CD4-positive, CD25-positive, alpha-beta regulatory T cell (primary cell): ENCODE measurements at regions not wholly inside any gene's neighbourhood (a gene's known extent, or its start where the extent isn't known, plus 50 kb on each side); places are given as distances from the start of the nearest gene placed in this dataset.

Experiments used
- ATAC-seq, 2 donors: fragments of 150-1000 bp; cut with Tn5 transposase; one replicate each; pipeline ENCODE4 v1.10.0; 2021; ENCODE audit warnings: low read depth in 2 of 2, moderate number of reproducible peaks in 2 of 2, moderate library complexity in 1 of 2
- DNase-seq, 3 donors: peaks; one replicate each; pipeline versions ENCODE4 v3.0.0 to v3.0.0-alpha.2; 2012 to 2022; ENCODE audit warnings: mixed read lengths in 1 of 3
- H3K27ac ChIP-seq: one replicate; pipeline ENCODE4 v1.7.0; 2013; ENCODE audit warnings: mild to moderate bottlenecking, low read length; ENCODE audit not compliant: insufficient read depth, poor library complexity, severe bottlenecking
- H3K27me3 ChIP-seq: one replicate; pipeline ENCODE4 v1.7.0; 2013; ENCODE audit warnings: low read length; ENCODE audit not compliant: control insufficient read depth, insufficient read depth
- H3K36me3 ChIP-seq: one replicate; pipeline ENCODE4 v1.7.0; 2013; ENCODE audit warnings: mild to moderate bottlenecking, low read length, moderate library complexity; ENCODE audit not compliant: control insufficient read depth, insufficient read depth
- H3K4me1 ChIP-seq: 2 replicates; pipeline ENCODE4 v1.7.0; 2013; ENCODE audit warnings: mild to moderate bottlenecking, low read length; ENCODE audit not compliant: insufficient read depth, control insufficient read depth, poor library complexity, severe bottlenecking
- H3K4me3 ChIP-seq: one replicate; pipeline ENCODE4 v1.7.0; 2013; ENCODE audit warnings: low read depth, mild to moderate bottlenecking, low read length, moderate library complexity
- H3K9me3 ChIP-seq, 2 experiments: 1 replicate in 1 of 2; 2 replicates in 1 of 2; pipeline ENCODE4 v1.7.0; 2013; ENCODE audit warnings: low read length in 2 of 2, mild to moderate bottlenecking in 1 of 2, moderate library complexity in 1 of 2; ENCODE audit not compliant: control insufficient read depth in 2 of 2
- H3K27ac Mint-ChIP-seq, 3 donors: one replicate each; pipeline ENCODE4 v1.8.0; 2020 to 2022; ENCODE audit warnings: mild to moderate bottlenecking in 3 of 3, mixed read lengths in 3 of 3, moderate library complexity in 2 of 3
- H3K27me3 Mint-ChIP-seq: one replicate; pipeline ENCODE4 v1.8.0; 2022; ENCODE audit warnings: mild to moderate bottlenecking, mixed read lengths
- H3K36me3 Mint-ChIP-seq: one replicate; pipeline ENCODE4 v1.8.0; 2020; ENCODE audit warnings: mixed read lengths
- H3K4me1 Mint-ChIP-seq, 4 donors: one replicate each; pipeline ENCODE4 v1.8.0; 2020 to 2022; ENCODE audit warnings: mixed read lengths in 4 of 4, mild to moderate bottlenecking in 1 of 4
- H3K4me3 Mint-ChIP-seq, 4 donors: one replicate each; pipeline ENCODE4 v1.8.0; 2020 to 2022; ENCODE audit warnings: mild to moderate bottlenecking in 4 of 4, mixed read lengths in 4 of 4, moderate library complexity in 3 of 4
- H3K9me3 Mint-ChIP-seq, 7 donors: one replicate each; pipeline ENCODE4 v1.8.0; 2020 to 2022; ENCODE audit warnings: mixed read lengths in 7 of 7, mild to moderate bottlenecking in 3 of 7, moderate library complexity in 2 of 7

DNA sequence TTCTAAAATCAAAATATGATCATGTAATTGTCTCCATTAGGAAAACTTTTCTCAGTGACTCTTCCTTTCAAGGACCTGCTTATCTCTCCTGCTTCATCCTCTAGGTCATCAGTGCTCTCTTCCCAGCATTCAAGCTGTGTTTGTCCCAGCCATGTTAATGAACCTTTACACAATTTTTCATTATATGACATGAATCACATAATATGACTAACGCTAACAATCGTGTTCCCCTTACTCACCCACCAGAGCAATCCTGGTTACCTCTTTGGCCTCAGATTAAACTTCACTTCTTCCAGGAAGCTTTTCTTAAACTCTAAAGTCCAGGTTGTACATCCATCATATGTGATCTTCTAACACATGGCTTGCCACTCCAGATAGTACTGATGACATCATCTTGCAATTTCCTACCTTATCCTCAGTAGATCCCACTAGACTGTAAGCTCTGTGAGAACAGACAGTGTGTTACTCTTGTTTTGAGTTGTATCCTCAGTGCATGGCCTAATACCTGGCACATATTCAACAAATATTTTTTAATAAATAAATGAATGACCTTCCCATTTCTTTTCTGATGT is 882.9 kb upstream of the ZEB2 start:
- Mint-ChIP-seq H3K4me1 (no peaks in the 10 kb centered on the region), H3K36me3 (no peaks in the 10 kb centered on the region), H3K9me3 (peaks cover 0 to 4% (median 0%) of the 10 kb centered on the region in 7 donors), H3K27ac (no peak overlapping the region), H3K4me3 (no peak overlapping the region), H3K27me3 (no peaks in the 10 kb centered on the region)
- ATAC-seq (no peak), DNase-seq (no peak)
- no peaks in the 10 kb centered on the region for H3K9me3 ChIP-seq
- H3K4me1 ChIP-seq, result no peaks in the 10 kb centered on the region
- no peak overlapping the region for H3K4me3 ChIP-seq
- H3K27ac ChIP-seq, result no peak overlapping the region
- no peaks in the 10 kb centered on the region for H3K36me3 ChIP-seq
- H3K27me3 ChIP-seq, result no peaks in the 10 kb centered on the region

DNA sequence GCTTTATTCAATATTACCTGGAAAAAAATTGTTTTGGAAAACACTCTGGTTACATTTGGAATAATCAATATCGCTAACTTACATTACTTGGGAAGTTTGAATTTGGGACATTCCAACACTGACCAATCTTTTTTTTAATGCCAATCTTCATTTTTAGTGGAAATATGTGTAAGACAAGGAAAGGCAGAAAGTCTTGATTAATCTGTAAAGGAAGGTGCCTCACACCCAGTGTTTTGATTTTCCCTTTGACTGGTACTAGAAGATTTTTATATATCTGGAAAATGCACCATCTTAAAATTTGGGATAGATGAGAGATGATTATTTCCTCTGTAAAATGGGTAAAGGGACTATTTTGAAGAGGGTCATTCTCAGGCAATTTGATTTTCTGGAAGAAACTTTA is 879.2 kb upstream of the ZEB2 start:
- Mint-ChIP-seq H3K27me3 (no peaks in the 10 kb centered on the region), H3K4me1 (no peaks in the 10 kb centered on the region), H3K4me3 (no peak overlapping the region), H3K36me3 (no peaks in the 10 kb centered on the region), H3K9me3 (peaks cover 0 to 3% (median 0%) of the 10 kb centered on the region in 7 donors), H3K27ac (no peak overlapping the region)
- no peaks in the 10 kb centered on the region for H3K27me3 ChIP-seq
- no peaks in the 10 kb centered on the region for H3K36me3 ChIP-seq
- no peak overlapping the region for H3K4me3 ChIP-seq
- DNase-seq (no peak), ATAC-seq (no peak)
- H3K9me3 ChIP-seq, result no peaks in the 10 kb centered on the region
- H3K27ac ChIP-seq, result no peak overlapping the region
- no peaks in the 10 kb centered on the region for H3K4me1 ChIP-seq

DNA sequence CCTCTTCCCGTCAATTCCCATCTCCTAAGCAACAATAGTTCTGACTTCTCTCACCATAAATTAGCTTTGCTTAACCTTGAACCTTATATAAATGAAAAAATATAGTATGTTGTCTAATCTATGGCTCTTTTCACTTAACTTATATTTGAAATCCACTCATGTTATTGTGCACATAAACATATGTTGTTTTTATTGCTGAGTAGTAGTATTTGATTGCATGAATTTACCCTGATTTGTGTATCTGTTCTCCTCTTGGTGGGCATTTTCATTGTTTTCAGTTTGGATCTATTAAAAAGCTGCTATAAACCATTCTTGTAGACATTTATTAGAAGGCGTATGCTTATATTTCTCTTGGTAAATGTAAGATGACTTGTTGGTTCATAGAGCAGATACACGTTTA is 874.3 kb upstream of the ZEB2 start:
- no peaks in the 10 kb centered on the region for H3K36me3 ChIP-seq
- no peaks in the 10 kb centered on the region for H3K36me3 Mint-ChIP-seq
- H3K27me3 ChIP-seq, result no peaks in the 10 kb centered on the region
- H3K9me3 Mint-ChIP-seq, result peaks cover 0 to 6% (median 0%) of the 10 kb centered on the region in 7 donors
- H3K4me3 Mint-ChIP-seq, result no peak overlapping the region
- peaks cover 4% of the 10 kb centered on the region for H3K27me3 Mint-ChIP-seq
- no peak overlapping the region for H3K4me3 ChIP-seq
- H3K27ac ChIP-seq, result no peak overlapping the region
- ATAC-seq, result no peak
- DNase-seq, result no peak
- H3K4me1 Mint-ChIP-seq, result no peaks in the 10 kb centered on the region
- no peaks in the 10 kb centered on the region for H3K4me1 ChIP-seq
- no peak overlapping the region for H3K27ac Mint-ChIP-seq
- no peaks in the 10 kb centered on the region for H3K9me3 ChIP-seq

DNA sequence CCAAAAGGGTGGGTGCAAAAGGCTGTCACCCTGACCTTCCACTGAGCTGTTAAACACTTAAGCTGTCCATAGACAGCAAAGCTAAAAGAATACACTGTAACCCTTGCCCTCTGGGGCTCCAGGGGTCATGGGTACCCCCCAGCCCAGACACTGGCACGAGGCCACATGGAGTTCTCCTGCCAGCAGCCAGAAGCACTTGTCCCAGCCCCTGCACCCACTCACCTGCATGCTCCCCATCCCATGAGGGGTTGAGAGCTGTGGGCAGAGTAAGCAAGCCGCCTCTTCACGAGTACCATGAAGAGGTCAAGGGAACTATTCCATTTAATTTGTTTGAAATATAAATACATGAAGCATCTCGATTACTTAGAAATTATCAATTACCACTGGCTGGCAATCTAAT is 867.1 kb upstream of the ZEB2 start:
- no peaks in the 10 kb centered on the region for H3K4me1 Mint-ChIP-seq
- no peak for DNase-seq
- no peak overlapping the region for H3K4me3 Mint-ChIP-seq
- Histone ChIP-seq H3K27me3 (no peaks in the 10 kb centered on the region), H3K9me3 (no peaks in the 10 kb centered on the region), H3K27ac (no peak overlapping the region), H3K4me3 (no peak overlapping the region), H3K4me1 (no peaks in the 10 kb centered on the region), H3K36me3 (no peaks in the 10 kb centered on the region)
- H3K36me3 Mint-ChIP-seq, result no peaks in the 10 kb centered on the region
- H3K27me3 Mint-ChIP-seq, result peaks cover 4% of the 10 kb centered on the region
- no peak overlapping the region for H3K27ac Mint-ChIP-seq
- H3K9me3 Mint-ChIP-seq, result peaks cover 0 to 3% (median 0%) of the 10 kb centered on the region in 7 donors
- no peak for ATAC-seq

DNA sequence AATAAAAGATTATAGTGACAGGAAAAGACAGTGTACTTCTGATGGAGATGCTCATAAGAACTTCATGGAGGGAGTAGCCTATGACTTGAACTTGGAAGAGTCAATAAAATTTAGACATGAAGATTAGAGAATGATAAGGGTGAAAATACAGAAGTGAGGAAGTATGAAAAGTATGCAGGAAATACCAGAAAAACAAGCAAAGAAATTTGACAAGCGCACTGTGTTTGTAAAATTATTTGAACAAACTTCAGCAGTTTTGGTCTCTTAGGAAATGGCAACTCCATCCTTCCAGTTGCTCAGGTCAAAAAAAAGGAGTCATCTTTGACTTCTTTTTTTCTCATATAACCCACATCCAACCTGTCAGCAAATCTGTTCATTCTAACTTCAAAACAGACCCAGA is 864.0 kb upstream of the ZEB2 start:
- no peak overlapping the region for H3K4me3 Mint-ChIP-seq
- Histone ChIP-seq H3K4me3 (no peak overlapping the region), H3K27ac (no peak overlapping the region), H3K27me3 (no peaks in the 10 kb centered on the region), H3K4me1 (no peaks in the 10 kb centered on the region), H3K36me3 (no peaks in the 10 kb centered on the region), H3K9me3 (no peaks in the 10 kb centered on the region)
- no peaks in the 10 kb centered on the region for H3K4me1 Mint-ChIP-seq
- no peak for ATAC-seq
- no peak for DNase-seq
- H3K27ac Mint-ChIP-seq, result no peak overlapping the region
- no peaks in the 10 kb centered on the region for H3K36me3 Mint-ChIP-seq
- no peaks in the 10 kb centered on the region for H3K27me3 Mint-ChIP-seq
- peaks cover 0 to 3% (median 0%) of the 10 kb centered on the region in 7 donors for H3K9me3 Mint-ChIP-seq

DNA sequence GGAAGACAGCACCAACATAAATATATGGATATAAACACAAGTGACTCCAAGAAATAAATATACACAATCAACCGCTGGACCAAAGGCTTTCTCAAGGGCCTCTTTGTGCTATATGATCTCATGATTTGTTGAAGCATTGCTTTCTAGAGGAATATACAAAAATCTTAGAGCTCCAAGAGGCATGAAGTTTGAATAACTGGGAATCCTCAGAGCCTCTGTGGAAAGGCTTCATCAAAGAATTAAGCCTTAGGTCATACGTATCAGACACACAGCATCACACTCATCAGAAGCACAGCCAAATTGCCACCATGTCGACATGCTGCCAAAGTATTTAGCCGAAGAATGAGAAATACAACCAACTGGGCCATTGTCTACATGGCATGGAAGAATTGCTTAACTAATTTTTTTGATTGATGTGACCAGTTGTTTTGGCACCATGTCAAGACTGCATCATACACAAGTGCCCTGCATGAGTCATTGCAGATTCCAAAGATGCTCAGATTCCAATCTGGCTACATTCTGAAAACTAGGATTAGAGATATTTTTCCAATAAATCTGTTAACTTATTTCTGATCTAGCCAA is 860.6 kb upstream of the ZEB2 start:
- Mint-ChIP-seq H3K9me3 (peaks cover 0 to 4% (median 0%) of the 10 kb centered on the region in 7 donors), H3K4me1 (no peaks in the 10 kb centered on the region), H3K36me3 (no peaks in the 10 kb centered on the region), H3K4me3 (no peak overlapping the region), H3K27ac (no peak overlapping the region), H3K27me3 (no peaks in the 10 kb centered on the region)
- H3K27ac ChIP-seq, result no peak overlapping the region
- H3K4me3 ChIP-seq, result no peak overlapping the region
- DNase-seq (no peak), ATAC-seq (no peak)
- no peaks in the 10 kb centered on the region for H3K36me3 ChIP-seq
- H3K4me1 ChIP-seq, result no peaks in the 10 kb centered on the region
- H3K27me3 ChIP-seq, result no peaks in the 10 kb centered on the region
- H3K9me3 ChIP-seq, result no peaks in the 10 kb centered on the region

DNA sequence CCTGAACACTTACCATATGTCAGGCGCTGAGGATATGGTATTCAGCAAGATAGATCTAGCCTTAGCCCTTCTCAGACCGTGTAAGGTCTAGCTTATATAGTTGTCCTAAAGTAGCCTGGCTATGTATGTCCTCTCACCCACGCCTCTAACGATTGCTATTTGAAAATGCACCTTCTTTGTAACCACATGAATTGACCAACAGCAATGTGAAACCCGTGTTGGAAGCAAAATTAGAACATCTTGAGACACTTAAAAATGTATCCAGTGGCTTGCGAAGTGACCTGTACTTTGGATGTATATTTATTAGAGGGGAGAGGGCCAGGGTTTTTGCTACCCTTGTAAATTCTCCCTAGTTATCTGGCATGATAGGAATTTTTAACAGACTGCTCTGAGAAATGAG is 860.0 kb upstream of the ZEB2 start:
- H3K9me3 ChIP-seq, result no peaks in the 10 kb centered on the region
- no peak overlapping the region for H3K27ac ChIP-seq
- H3K4me1 ChIP-seq, result no peaks in the 10 kb centered on the region
- H3K4me3 ChIP-seq, result no peak overlapping the region
- H3K27me3 Mint-ChIP-seq, result no peaks in the 10 kb centered on the region
- no peaks in the 10 kb centered on the region for H3K36me3 Mint-ChIP-seq
- DNase-seq, result no peak
- H3K4me3 Mint-ChIP-seq, result no peak overlapping the region
- no peaks in the 10 kb centered on the region for H3K27me3 ChIP-seq
- ATAC-seq, result no peak
- peaks cover 0 to 4% (median 0%) of the 10 kb centered on the region in 7 donors for H3K9me3 Mint-ChIP-seq
- no peaks in the 10 kb centered on the region for H3K36me3 ChIP-seq
- H3K27ac Mint-ChIP-seq, result no peak overlapping the region
- H3K4me1 Mint-ChIP-seq, result no peaks in the 10 kb centered on the region

DNA sequence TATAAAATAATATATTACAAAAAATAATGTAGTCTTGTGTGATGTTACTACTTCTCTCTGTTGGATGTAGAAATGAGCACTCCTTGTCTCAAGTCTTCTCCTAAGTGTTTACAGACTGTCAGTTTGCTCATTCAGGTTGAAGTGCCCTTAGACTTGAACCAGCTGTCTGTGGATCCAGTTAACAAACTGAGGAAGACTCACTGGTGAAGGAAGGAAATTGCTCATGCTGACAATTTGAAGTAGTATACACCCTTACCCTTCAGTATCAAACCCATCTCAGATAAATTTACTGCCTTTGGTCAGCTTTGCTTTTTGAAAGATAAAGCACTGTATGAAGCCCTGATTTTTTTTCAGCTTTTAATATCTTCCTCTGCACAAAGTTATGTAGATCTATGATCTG is 854.2 kb upstream of the ZEB2 start:
- no peak overlapping the region for H3K4me3 ChIP-seq

More for the DNA sequence above, 854.2 kb upstream of the ZEB2 start:
- Mint-ChIP-seq H3K4me3 (no peak overlapping the region), H3K9me3 (peaks cover 0 to 5% (median 0%) of the 10 kb centered on the region in 7 donors), H3K27me3 (no peaks in the 10 kb centered on the region), H3K27ac (no peak overlapping the region), H3K4me1 (no peaks in the 10 kb centered on the region), H3K36me3 (no peaks in the 10 kb centered on the region)
- Histone ChIP-seq H3K9me3 (peaks cover 0 to 3% of the 10 kb centered on the region in 2 experiments), H3K4me1 (no peaks in the 10 kb centered on the region), H3K27me3 (no peaks in the 10 kb centered on the region), H3K27ac (no peak overlapping the region), H3K36me3 (no peaks in the 10 kb centered on the region)
- ATAC-seq (no peak), DNase-seq (no peak)
